GM12865 (cell line): ENCODE measurements at regions not wholly inside any gene's neighbourhood (a gene's known extent, or its start where the extent isn't known, plus 50 kb on each side); places are given as distances from the start of the nearest gene placed in this dataset.

Source experiments
- DNase-seq: peaks from one replicate; pipeline ENCODE4 v3.0.0; 2010; ENCODE audit warnings: low read depth
- H3K4me3 ChIP-seq: 2 replicates; pipeline ENCODE4 v1.5.1; 2011; ENCODE audit warnings: mild to moderate bottlenecking, low read depth, low read length, control low read depth
- CTCF ChIP-seq: IDR thresholded peaks from 2 replicates; pipeline ENCODE4 v1.5.1; 2011; ENCODE audit warnings: low read length, control low read depth, low read depth, inconsistent platforms; ENCODE audit not compliant: insufficient read depth; ENCODE audit errors: missing control alignments

- TF ChIP-seq CTCF: no peak
- DNase-seq: no peak
- H3K4me3 ChIP-seq: no peak overlapping the region
These were observed 292.3 kb downstream of the CYRIA start for GRCh38 chr2:16373341-16373740.

- no peak overlapping the region for H3K4me3 ChIP-seq
- no peak for DNase-seq
- no peak for TF ChIP-seq CTCF
These were observed 293.9 kb downstream of the CYRIA start for GRCh38 chr2:16371751-16372150.

- DNase-seq: no peak
- no peak for TF ChIP-seq CTCF
- H3K4me3 ChIP-seq: no peak overlapping the region
These were observed 296.7 kb downstream of the CYRIA start for GRCh38 chr2:16368951-16369350.

- no peak for DNase-seq
- H3K4me3 ChIP-seq: no peak overlapping the region
- no peak for TF ChIP-seq CTCF
These were observed 297.3 kb downstream of the CYRIA start for GRCh38 chr2:16368328-16368727.

- no peak for DNase-seq
- no peak for TF ChIP-seq CTCF
- no peak overlapping the region for H3K4me3 ChIP-seq
These were observed 300.3 kb downstream of the CYRIA start for GRCh38 chr2:16365366-16365765.

- no peak overlapping the region for H3K4me3 ChIP-seq
- no peak for DNase-seq
- no peak for TF ChIP-seq CTCF
These were observed 302.1 kb downstream of the CYRIA start for GRCh38 chr2:16363581-16363980.

- no peak for TF ChIP-seq CTCF
- no peak for DNase-seq
These were observed 303.0 kb downstream of the CYRIA start for GRCh38 chr2:16362611-16363010.

More at GRCh38 chr2:16362611-16363010, 303.0 kb downstream of the CYRIA start:
- H3K4me3 ChIP-seq: no peak overlapping the region
